HEK293 (cell line): ENCODE measurements at regions not wholly inside any gene's neighbourhood (a gene's known extent, or its start where the extent isn't known, plus 50 kb on each side); places are given as distances from the start of the nearest gene placed in this dataset.
A peak's percentile ranks its signal among the peaks of the same experiment; 100 is the strongest.

Experiments used
- CTCF ChIP-seq: fragments of 450-650 bp; formaldehyde crosslinking; IDR thresholded peaks from 2 replicates; pipeline ENCODE4 v1.5.1; 2016; ENCODE audit warnings: missing biosample characterization, missing genetic modification characterization
- EGR2 ChIP-seq: fragments of 450-650 bp; formaldehyde crosslinking; IDR thresholded peaks from 2 replicates; pipeline ENCODE4 v1.5.1; 2016; ENCODE audit warnings: low read depth, missing biosample characterization, missing genetic modification characterization
- YY1 ChIP-seq: fragments of 450-650 bp; formaldehyde crosslinking; IDR thresholded peaks from 2 replicates; pipeline ENCODE4 v1.5.1; 2018; ENCODE audit warnings: missing biosample characterization, missing genetic modification characterization
- ZBTB20 ChIP-seq: fragments of 450-650 bp; formaldehyde crosslinking; IDR thresholded peaks from 2 replicates; pipeline ENCODE4 v1.5.1; 2016; ENCODE audit warnings: missing biosample characterization, missing genetic modification characterization
- ZNF112 ChIP-seq: fragments of 450-650 bp; formaldehyde crosslinking; IDR thresholded peaks from 2 replicates; pipeline ENCODE4 v1.5.0; 2017; ENCODE audit warnings: missing biosample characterization, missing genetic modification characterization
- ZNF2 ChIP-seq: fragments of 450-650 bp; formaldehyde crosslinking; IDR thresholded peaks from 2 replicates; pipeline ENCODE4 v1.5.1; 2016; ENCODE audit warnings: missing biosample characterization, missing genetic modification characterization
- ZNF292 ChIP-seq: fragments of 450-650 bp; formaldehyde crosslinking; IDR thresholded peaks from 2 replicates; pipeline ENCODE4 v1.5.1; 2016; ENCODE audit warnings: low read depth, missing biosample characterization, missing genetic modification characterization, borderline replicate concordance
- ZNF747 ChIP-seq: fragments of 450-650 bp; formaldehyde crosslinking; IDR thresholded peaks from 2 replicates; pipeline ENCODE4 v1.5.1; 2016; ENCODE audit warnings: missing biosample characterization, missing genetic modification characterization

GRCh38 chr7:54839575-54840213 lies 80.7 kb upstream of the SEC61G start:
- no peak for TF ChIP-seq ZNF292 (tag by site-specific recombination)
- peak; percentile 45 for TF ChIP-seq CTCF
- no peak for TF ChIP-seq ZNF112 (tag by site-specific recombination)
- no peak for TF ChIP-seq ZNF2 (tag by site-specific recombination)
- no peak for TF ChIP-seq ZBTB20 (tag by site-specific recombination)
- no peak for TF ChIP-seq YY1 (tag by site-specific recombination)
- no peak for TF ChIP-seq ZNF747
- no peak for TF ChIP-seq EGR2 (tag by site-specific recombination)
